ENCODE measurements at regions not wholly inside any gene's neighbourhood (a gene's known extent, or its start where the extent isn't known, plus 50 kb on each side); places are given as distances from the start of the nearest gene placed in this dataset.

- H3K79me2 ChIP-seq (replicated peaks; ENCODE audit: insufficient read depth, low read length), result no peaks in the 10 kb centered on the region
- H3K36me3 ChIP-seq (ENCODE audit: insufficient read depth, low read length), result no peaks in the 10 kb centered on the region
- H3F3A ChIP-seq (ENCODE audit: insufficient read depth, low read length, poor library complexity, severe bottlenecking), result no peaks in the 10 kb centered on the region
- no peak overlapping the region for H2AFZ ChIP-seq (ENCODE audit: low read depth, low read length)
- H3K27me3 ChIP-seq (ENCODE audit: insufficient read depth, low read depth, low read length), result no peaks in the 10 kb centered on the region
- no peaks in the 10 kb centered on the region for H3K9me2 ChIP-seq (ENCODE audit: insufficient read depth, low read length)
- H4K20me1 ChIP-seq (ENCODE audit: insufficient read depth), result no peaks in the 10 kb centered on the region
- TF ChIP-seq CTCF (IDR thresholded peaks at IDR 0.05; ENCODE audit: poor library complexity, severe bottlenecking), result no peak
- no peak for TF ChIP-seq MXI1 (conservative IDR thresholded peaks at IDR 0.05; ENCODE audit: poor library complexity, severe bottlenecking)
- no peak for TF ChIP-seq POLR2AphosphoS5 (IDR thresholded peaks at IDR 0.05)
- no peak for TF ChIP-seq EZH2 (IDR thresholded peaks at IDR 0.05; ENCODE audit: borderline replicate concordance, insufficient read depth, low read length, poor library complexity, severe bottlenecking)
- no peaks in the 10 kb centered on the region for H3K9me3 ChIP-seq (ENCODE audit: low read length)
- H3K4me2 ChIP-seq (ENCODE audit: low read length), result no peak overlapping the region
- H3K9ac ChIP-seq (ENCODE audit: low read length), result no peak overlapping the region
- no peak overlapping the region for H3K4me3 ChIP-seq (ENCODE audit: low read length)
- H3K27ac ChIP-seq (ENCODE audit: low read length), result no peak overlapping the region
Measured at GRCh38 chr1:79852004-79852403, 845.5 kb upstream of the ADGRL4 start.

GRCh38 chr1:79849388-79849787 is 842.9 kb upstream of the ADGRL4 start:
- Histone ChIP-seq H3K9me2 (ENCODE audit: insufficient read depth, low read length) (no peaks in the 10 kb centered on the region), H3K27me3 (ENCODE audit: insufficient read depth, low read depth, low read length) (no peaks in the 10 kb centered on the region), H2AFZ (ENCODE audit: low read depth, low read length) (no peak overlapping the region), H3K4me2 (ENCODE audit: low read length) (no peak overlapping the region), H3F3A (ENCODE audit: insufficient read depth, low read length, poor library complexity, severe bottlenecking) (no peaks in the 10 kb centered on the region), H3K9ac (ENCODE audit: low read length) (no peak overlapping the region), H4K20me1 (ENCODE audit: insufficient read depth) (no peaks in the 10 kb centered on the region), H3K36me3 (ENCODE audit: insufficient read depth, low read length) (no peaks in the 10 kb centered on the region), H3K79me2 (replicated peaks; ENCODE audit: insufficient read depth, low read length) (no peaks in the 10 kb centered on the region), H3K4me3 (ENCODE audit: low read length) (no peak overlapping the region), H3K27ac (ENCODE audit: low read length) (no peak overlapping the region), H3K9me3 (ENCODE audit: low read length) (no peaks in the 10 kb centered on the region)
- TF ChIP-seq SMC3 (conservative IDR thresholded peaks at IDR 0.05; ENCODE audit: poor library complexity) (no peak), TAF1 (IDR thresholded peaks at IDR 0.05; ENCODE audit: low read depth) (no peak), EZH2 (IDR thresholded peaks at IDR 0.05; ENCODE audit: borderline replicate concordance, insufficient read depth, low read length, poor library complexity, severe bottlenecking) (no peak), REST (IDR thresholded peaks at IDR 0.05; ENCODE audit: borderline replicate concordance) (no peak)

GRCh38 chr1:79848316-79848715 is 841.8 kb upstream of the ADGRL4 start:
- TF ChIP-seq POLR2AphosphoS5 (IDR thresholded peaks at IDR 0.05), result no peak
- TF ChIP-seq EZH2 (IDR thresholded peaks at IDR 0.05; ENCODE audit: borderline replicate concordance, insufficient read depth, low read length, poor library complexity, severe bottlenecking), result no peak
- no peak for TF ChIP-seq RAD21 (conservative IDR thresholded peaks at IDR 0.05)
- TF ChIP-seq REST (IDR thresholded peaks at IDR 0.05; ENCODE audit: borderline replicate concordance), result no peak
- no peak for TF ChIP-seq TAF1 (IDR thresholded peaks at IDR 0.05; ENCODE audit: low read depth)
- TF ChIP-seq MXI1 (conservative IDR thresholded peaks at IDR 0.05; ENCODE audit: poor library complexity, severe bottlenecking), result no peak
- TF ChIP-seq EP300 (conservative IDR thresholded peaks at IDR 0.05; ENCODE audit: poor library complexity, severe bottlenecking), result no peak
- TF ChIP-seq SMC3 (conservative IDR thresholded peaks at IDR 0.05; ENCODE audit: poor library complexity), result no peak
- no peak for TF ChIP-seq CTCF (IDR thresholded peaks at IDR 0.05; ENCODE audit: poor library complexity, severe bottlenecking)
- Histone ChIP-seq H3K4me2 (ENCODE audit: low read length) (no peak overlapping the region), H2AFZ (ENCODE audit: low read depth, low read length) (no peak overlapping the region), H3K79me2 (replicated peaks; ENCODE audit: insufficient read depth, low read length) (no peaks in the 10 kb centered on the region), H4K20me1 (ENCODE audit: insufficient read depth) (no peaks in the 10 kb centered on the region), H3K27me3 (ENCODE audit: insufficient read depth, low read depth, low read length) (no peaks in the 10 kb centered on the region), H3K9me2 (ENCODE audit: insufficient read depth, low read length) (no peaks in the 10 kb centered on the region), H3F3A (ENCODE audit: insufficient read depth, low read length, poor library complexity, severe bottlenecking) (no peaks in the 10 kb centered on the region), H3K9me3 (ENCODE audit: low read length) (no peaks in the 10 kb centered on the region), H3K27ac (ENCODE audit: low read length) (no peak overlapping the region), H3K4me3 (ENCODE audit: low read length) (no peak overlapping the region), H3K9ac (ENCODE audit: low read length) (no peak overlapping the region), H3K36me3 (ENCODE audit: insufficient read depth, low read length) (no peaks in the 10 kb centered on the region)

Measured in neural cell (in vitro differentiated cells).